Psoas muscle (tissue), 7 donors: ENCODE measurements at regions not wholly inside any gene's neighbourhood (a gene's known extent, or its start where the extent isn't known, plus 50 kb on each side); places are given as distances from the start of the nearest gene placed in this dataset.

ENCODE experiments used
- ATAC-seq, 4 donors: fragments of 200-7000 bp; cut with Tn5 transposase; one replicate each; pipeline ENCODE4 v1.9.1; 2020; ENCODE audit warnings: moderate library complexity in 3 of 4, mild to moderate bottlenecking in 2 of 4
- DNase-seq, 2 donors: peaks; one replicate each; pipeline ENCODE4 v3.0.0-alpha.2; 2020
- H3K27ac ChIP-seq: fragments of 200-600 bp; one replicate; pipeline ENCODE4 v1.8.0; 2022
- H3K27me3 ChIP-seq, 3 donors: fragments of 200-600 bp in 1 of 3; one replicate each; pipeline versions ENCODE4 v1.6.1 to v1.8.0; 2013 to 2022; ENCODE audit warnings: low read length in 2 of 3, mild to moderate bottlenecking in 2 of 3, moderate library complexity in 1 of 3; ENCODE audit not compliant: insufficient read depth in 3 of 3
- H3K36me3 ChIP-seq, 2 donors: fragments of 200-600 bp in 1 of 2; one replicate each; pipeline versions ENCODE4 v1.6.1 to v1.8.0; 2013 to 2022; ENCODE audit warnings: low read depth in 1 of 2, mild to moderate bottlenecking in 1 of 2, moderate library complexity in 1 of 2; ENCODE audit not compliant: insufficient read depth in 1 of 2
- H3K4me1 ChIP-seq: fragments of 200-600 bp; one replicate; pipeline ENCODE4 v1.8.0; 2022
- H3K4me3 ChIP-seq: fragments of 200-600 bp; one replicate; pipeline ENCODE4 v1.8.0; 2022; ENCODE audit warnings: mild to moderate bottlenecking
- H3K9me3 ChIP-seq: fragments of 200-600 bp; one replicate; pipeline ENCODE4 v1.8.0; 2022
- WGBS, 3 donors: extraction: QIAGEN DNeasy Blood & Tissue Kit; methylation state at CpG; one replicate each; pipeline versions ENCODE4 v1.1.6 to v1.1.7; 2013; 5-methylcytosine and 5-hydroxymethylcytosine counted together
- intact Hi-C, 2 donors: fragments of 100-400 bp; cut with DNase I; formaldehyde crosslinking; loops; one replicate each; pipeline versions ENCODE4 v1.11.0 to v1.14.2; 2022
- TF ChIP-seq, protein P1 (sequence below): fragments of 200-600 bp; IDR thresholded peaks from one replicate; pipeline ENCODE4 v1.8.0; 2022; ENCODE audit warnings: antibody characterized with exemption
- donor health status: healthy with polysubstance abuse.
- donor health status: DM: no; HTN: no; CAD: no; lungs with moderate emphysema.
- donor health status: Bipolar disorder and iron deficiency.
- donor health status: healthy.
- donor health status: DM: yes; HTN: yes; CAD: no.
- donor health status: DM: no; HTN: no; CAD: no.
- donor health status: DM: yes; HTN: yes; CAD: no.

DNA sequence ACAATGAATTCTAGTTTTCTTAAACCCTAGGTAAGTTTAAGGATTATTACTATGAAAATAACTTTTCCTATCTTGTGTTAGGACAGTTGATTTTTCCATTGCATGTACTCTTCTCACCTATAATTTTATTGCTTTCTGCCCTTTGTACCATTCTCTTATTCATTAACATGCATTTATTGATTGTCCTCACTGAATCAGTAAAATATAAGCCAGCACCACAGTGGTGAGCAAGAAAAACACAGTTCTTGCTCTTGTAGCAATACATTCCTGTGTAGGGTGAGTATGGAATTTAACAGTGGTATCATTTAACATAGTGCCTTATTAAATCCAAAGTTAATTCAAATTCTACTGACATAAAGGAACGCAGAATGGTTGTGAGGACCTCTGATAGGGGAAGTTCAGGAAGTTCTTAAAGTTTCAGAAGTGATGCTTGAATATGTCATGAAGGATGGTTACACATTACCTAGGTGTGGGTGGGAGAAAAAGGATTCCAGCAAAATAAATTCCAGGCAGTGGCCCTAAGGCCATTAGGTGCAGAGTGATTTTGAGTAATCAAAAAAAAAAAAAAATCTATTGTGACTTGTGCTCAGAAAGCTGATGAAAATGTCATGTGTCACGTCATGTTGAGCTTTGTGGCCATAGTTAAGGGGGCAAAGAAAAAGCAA, 104.7 kb upstream of the DSEL start:
- WGBS, 3 donors, result 83 to 86% (median 85%) methylated on average over 2 of the region's 2 CpGs
- TF ChIP-seq, protein P1, sequence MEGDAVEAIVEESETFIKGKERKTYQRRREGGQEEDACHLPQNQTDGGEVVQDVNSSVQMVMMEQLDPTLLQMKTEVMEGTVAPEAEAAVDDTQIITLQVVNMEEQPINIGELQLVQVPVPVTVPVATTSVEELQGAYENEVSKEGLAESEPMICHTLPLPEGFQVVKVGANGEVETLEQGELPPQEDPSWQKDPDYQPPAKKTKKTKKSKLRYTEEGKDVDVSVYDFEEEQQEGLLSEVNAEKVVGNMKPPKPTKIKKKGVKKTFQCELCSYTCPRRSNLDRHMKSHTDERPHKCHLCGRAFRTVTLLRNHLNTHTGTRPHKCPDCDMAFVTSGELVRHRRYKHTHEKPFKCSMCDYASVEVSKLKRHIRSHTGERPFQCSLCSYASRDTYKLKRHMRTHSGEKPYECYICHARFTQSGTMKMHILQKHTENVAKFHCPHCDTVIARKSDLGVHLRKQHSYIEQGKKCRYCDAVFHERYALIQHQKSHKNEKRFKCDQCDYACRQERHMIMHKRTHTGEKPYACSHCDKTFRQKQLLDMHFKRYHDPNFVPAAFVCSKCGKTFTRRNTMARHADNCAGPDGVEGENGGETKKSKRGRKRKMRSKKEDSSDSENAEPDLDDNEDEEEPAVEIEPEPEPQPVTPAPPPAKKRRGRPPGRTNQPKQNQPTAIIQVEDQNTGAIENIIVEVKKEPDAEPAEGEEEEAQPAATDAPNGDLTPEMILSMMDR, result no peak
- Histone ChIP-seq H3K27ac (no peak overlapping the region), H3K9me3 (no peaks in the 10 kb centered on the region), H3K36me3 (no peaks in the 10 kb centered on the region), H3K4me1 (no peaks in the 10 kb centered on the region), H3K4me3 (no peak overlapping the region), H3K27me3 (no peaks in the 10 kb centered on the region)
- intact Hi-C loops, result no loop called here
- ATAC-seq (no peak), DNase-seq (no peak)

DNA sequence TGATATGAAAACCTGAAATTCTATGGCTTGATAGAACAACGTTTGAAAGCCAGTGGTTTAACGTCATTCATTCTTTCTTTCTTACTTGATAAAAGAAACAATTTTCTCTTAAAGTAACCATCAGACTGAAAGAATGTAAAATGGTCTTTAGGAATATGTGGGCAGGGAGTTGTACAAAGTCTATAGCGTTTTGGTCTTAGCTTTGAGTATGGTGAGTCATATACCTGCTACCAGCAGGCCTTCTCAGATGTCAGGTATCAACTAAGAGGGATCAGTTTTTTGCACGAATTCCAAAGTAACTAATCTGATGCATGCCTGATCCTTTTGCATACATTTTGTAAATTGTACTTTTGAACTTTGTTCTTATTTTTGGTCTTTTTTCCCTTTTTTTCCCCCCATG, 101.5 kb upstream of the DSEL start:
- TF ChIP-seq, protein P1, result no peak
- Histone ChIP-seq H3K9me3 (no peaks in the 10 kb centered on the region), H3K27me3 (no peaks in the 10 kb centered on the region), H3K27ac (no peak overlapping the region), H3K36me3 (no peaks in the 10 kb centered on the region), H3K4me1 (no peaks in the 10 kb centered on the region), H3K4me3 (no peak overlapping the region)
- DNase-seq (no peak), ATAC-seq (no peak)
- 52 to 61% (median 59%) methylated on average over 4 of the region's 4 CpGs for whole genome bisulfite sequencing, 3 donors
- intact Hi-C loops, result no loop called here

GRCh38 chr18:67615876-67616275, 99.4 kb upstream of the DSEL start:
- intact Hi-C loops, result no loop called here
- H3K27me3 ChIP-seq, result no peaks in the 10 kb centered on the region
- H3K36me3 ChIP-seq, result no peaks in the 10 kb centered on the region
- H3K4me1 ChIP-seq, result no peaks in the 10 kb centered on the region
- H3K27ac ChIP-seq, result no peak overlapping the region
- no peak overlapping the region for H3K4me3 ChIP-seq
- WGBS, 3 donors, result 89 to 93% (median 90%) methylated on average over 3 of the region's 3 CpGs
- H3K9me3 ChIP-seq, result no peaks in the 10 kb centered on the region
- TF ChIP-seq, protein P1, result no peak
- DNase-seq (no peak), ATAC-seq (no peak)

DNA sequence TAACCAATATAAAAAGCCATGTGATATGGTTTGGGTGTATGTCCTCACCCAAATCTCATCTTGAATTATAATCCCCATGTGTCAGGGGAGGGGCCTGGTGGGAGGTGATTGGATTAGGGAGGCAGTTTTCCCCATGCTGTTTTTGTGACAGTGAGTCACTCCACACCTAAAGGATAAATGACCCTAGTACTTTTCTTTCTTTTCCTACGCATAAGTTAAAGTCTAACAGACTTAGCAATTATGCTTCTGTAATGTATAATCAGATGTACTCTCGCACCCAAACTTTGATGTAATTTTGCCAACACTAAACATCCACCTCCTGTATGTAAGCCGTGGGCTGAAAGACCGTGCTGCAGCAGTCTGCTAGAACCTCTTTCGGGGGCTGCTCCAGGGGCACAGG, 97.2 kb upstream of the DSEL start:
- Histone ChIP-seq H3K4me1 (no peaks in the 10 kb centered on the region), H3K9me3 (no peaks in the 10 kb centered on the region), H3K4me3 (no peak overlapping the region), H3K27me3 (no peaks in the 10 kb centered on the region), H3K36me3 (no peaks in the 10 kb centered on the region), H3K27ac (no peak overlapping the region)
- WGBS, 3 donors, result 87 to 90% (median 88%) methylated on average over 5 of the region's 5 CpGs
- ATAC-seq (no peak), DNase-seq (no peak)
- TF ChIP-seq, protein P1, result no peak
- intact Hi-C loops, result no loop called here

GRCh38 chr18:67612281-67612680, 95.8 kb upstream of the DSEL start:
- H3K36me3 ChIP-seq, result no peaks in the 10 kb centered on the region
- DNase-seq (no peak), ATAC-seq (no peak)
- no peaks in the 10 kb centered on the region for H3K4me1 ChIP-seq
- 65 to 75% (median 70%) methylated on average over 1 of the region's 1 CpG for WGBS, 3 donors
- H3K9me3 ChIP-seq, result no peaks in the 10 kb centered on the region
- no peaks in the 10 kb centered on the region for H3K27me3 ChIP-seq
- H3K27ac ChIP-seq, result no peak overlapping the region
- TF ChIP-seq, protein P1, result no peak
- no peak overlapping the region for H3K4me3 ChIP-seq
- intact Hi-C loops, result no loop called here
